Activated B cell treated with CpG ODN at 0.5 μM for 24 hours (primary cell): ENCODE measurements at regions not wholly inside any gene's neighbourhood (a gene's known extent, or its start where the extent isn't known, plus 50 kb on each side); places are given as distances from the start of the nearest gene placed in this dataset.

Source experiments
- ATAC-seq: fragments of 200-7000 bp; cut with Tn5 transposase; one replicate; pipeline ENCODE4 v1.10.0; 2021; ENCODE audit warnings: low read depth, mild to moderate bottlenecking, moderate library complexity
- CTCF ChIA-PET: fragments of 350-600 bp; sonication (Branson Sonifier 250); formaldehyde crosslinking; loops from one replicate; lab custom pipeline; 2021; ENCODE audit warnings: antibody characterized with exemption; lab: Charles Lee
- POLR2A ChIA-PET: fragments of 350-600 bp; sonication (Branson Sonifier 250); formaldehyde crosslinking; loops from one replicate; lab custom pipeline; 2021; ENCODE audit warnings: antibody characterized with exemption; lab: Charles Lee
- DNase-seq: peaks from one replicate; pipeline ENCODE4 v3.0.0; 2022
- H3K27ac Mint-ChIP-seq: one replicate; pipeline ENCODE4 v1.8.0; 2020; ENCODE audit warnings: mixed read lengths
- H3K27me3 Mint-ChIP-seq: one replicate; pipeline ENCODE4 v1.8.0; 2021; ENCODE audit warnings: mixed read lengths
- H3K36me3 Mint-ChIP-seq: one replicate; pipeline ENCODE4 v1.8.0; 2021; ENCODE audit warnings: low read depth, mixed read lengths
- H3K4me1 Mint-ChIP-seq: one replicate; pipeline ENCODE4 v1.8.0; 2021; ENCODE audit warnings: mixed read lengths
- H3K4me3 Mint-ChIP-seq: one replicate; pipeline ENCODE4 v1.8.0; 2020; ENCODE audit warnings: mild to moderate bottlenecking, mixed read lengths
- H3K9me3 Mint-ChIP-seq: one replicate; pipeline ENCODE4 v1.8.0; 2020; ENCODE audit warnings: mixed read lengths
- intact Hi-C: fragments of 100-400 bp; cut with micrococcal nuclease; formaldehyde crosslinking; loops from one replicate; pipeline ENCODE4 v1.15.1; 2024
- TF ChIP-seq, protein P1 (sequence below): fragments of 200-600 bp; IDR thresholded peaks from one replicate; pipeline ENCODE4 v1.8.0; 2022; ENCODE audit warnings: antibody characterized with exemption, mild to moderate bottlenecking

DNA sequence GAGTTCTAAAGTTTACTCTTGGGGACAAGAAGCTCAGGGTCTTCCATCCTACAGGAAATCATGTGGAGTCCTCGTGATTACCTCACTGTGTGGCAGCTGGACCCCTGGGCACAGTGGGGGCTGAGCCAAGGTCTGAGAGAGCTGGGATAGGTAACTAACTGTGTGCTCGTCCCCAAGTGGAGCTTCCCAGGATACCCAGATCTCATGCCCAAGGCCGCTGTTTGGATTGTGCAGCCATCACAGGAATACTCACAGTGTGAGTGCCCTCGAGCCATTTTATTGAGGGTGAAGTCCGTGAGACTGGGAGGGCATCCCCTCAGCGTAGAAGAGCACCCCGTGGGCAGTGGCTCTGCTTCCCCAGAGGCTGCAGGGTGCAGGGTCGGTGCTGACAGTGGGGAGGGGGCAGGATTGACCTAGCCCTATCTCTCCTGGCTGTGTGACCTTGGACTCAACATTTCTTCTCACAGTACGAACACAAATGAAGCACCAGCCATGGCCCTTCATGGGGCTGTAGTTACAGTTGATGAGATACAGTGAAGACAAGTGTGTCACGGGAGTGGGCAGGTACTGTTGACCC is 69.6 kb upstream of the LEP start:
- H3K4me3 Mint-ChIP-seq, result no peak overlapping the region
- H3K4me1 Mint-ChIP-seq, result peaks cover 34% of the 10 kb centered on the region
- no peak for DNase-seq
- TF ChIP-seq, protein P1, sequence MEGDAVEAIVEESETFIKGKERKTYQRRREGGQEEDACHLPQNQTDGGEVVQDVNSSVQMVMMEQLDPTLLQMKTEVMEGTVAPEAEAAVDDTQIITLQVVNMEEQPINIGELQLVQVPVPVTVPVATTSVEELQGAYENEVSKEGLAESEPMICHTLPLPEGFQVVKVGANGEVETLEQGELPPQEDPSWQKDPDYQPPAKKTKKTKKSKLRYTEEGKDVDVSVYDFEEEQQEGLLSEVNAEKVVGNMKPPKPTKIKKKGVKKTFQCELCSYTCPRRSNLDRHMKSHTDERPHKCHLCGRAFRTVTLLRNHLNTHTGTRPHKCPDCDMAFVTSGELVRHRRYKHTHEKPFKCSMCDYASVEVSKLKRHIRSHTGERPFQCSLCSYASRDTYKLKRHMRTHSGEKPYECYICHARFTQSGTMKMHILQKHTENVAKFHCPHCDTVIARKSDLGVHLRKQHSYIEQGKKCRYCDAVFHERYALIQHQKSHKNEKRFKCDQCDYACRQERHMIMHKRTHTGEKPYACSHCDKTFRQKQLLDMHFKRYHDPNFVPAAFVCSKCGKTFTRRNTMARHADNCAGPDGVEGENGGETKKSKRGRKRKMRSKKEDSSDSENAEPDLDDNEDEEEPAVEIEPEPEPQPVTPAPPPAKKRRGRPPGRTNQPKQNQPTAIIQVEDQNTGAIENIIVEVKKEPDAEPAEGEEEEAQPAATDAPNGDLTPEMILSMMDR, result no peak
- intact Hi-C loops, result no loop called here
- CTCF ChIA-PET, result interaction anchor here (0.9 kb wide), 1 partner anchor 38 kb away, joined by 4 read pairs; no protein-coding TSS in a partner anchor
- no peaks in the 10 kb centered on the region for H3K36me3 Mint-ChIP-seq
- H3K27me3 Mint-ChIP-seq, result peaks cover 26% of the 10 kb centered on the region
- ATAC-seq, result no peak
- no peaks in the 10 kb centered on the region for H3K9me3 Mint-ChIP-seq
- H3K27ac Mint-ChIP-seq, result no peak overlapping the region
- POLR2A ChIA-PET, result no interaction called here

GRCh38 chr7:128172151-128172550 is 68.9 kb upstream of the LEP start:
- intact Hi-C loops, result no loop called here
- Mint-ChIP-seq H3K27ac (no peak overlapping the region), H3K36me3 (no peaks in the 10 kb centered on the region), H3K4me1 (peaks cover 37% of the 10 kb centered on the region), H3K9me3 (no peaks in the 10 kb centered on the region), H3K27me3 (peaks cover 31% of the 10 kb centered on the region), H3K4me3 (no peak overlapping the region)
- DNase-seq, result no peak
- CTCF ChIA-PET, result interaction anchor here (0.9 to 1.2 kb wide), 2 partner anchors 11 to 37 kb away, joined by 3 to 4 read pairs; no protein-coding TSS in a partner anchor
- POLR2A ChIA-PET, result no interaction called here
- no peak for ATAC-seq
- TF ChIP-seq, protein P1, result no peak

DNA sequence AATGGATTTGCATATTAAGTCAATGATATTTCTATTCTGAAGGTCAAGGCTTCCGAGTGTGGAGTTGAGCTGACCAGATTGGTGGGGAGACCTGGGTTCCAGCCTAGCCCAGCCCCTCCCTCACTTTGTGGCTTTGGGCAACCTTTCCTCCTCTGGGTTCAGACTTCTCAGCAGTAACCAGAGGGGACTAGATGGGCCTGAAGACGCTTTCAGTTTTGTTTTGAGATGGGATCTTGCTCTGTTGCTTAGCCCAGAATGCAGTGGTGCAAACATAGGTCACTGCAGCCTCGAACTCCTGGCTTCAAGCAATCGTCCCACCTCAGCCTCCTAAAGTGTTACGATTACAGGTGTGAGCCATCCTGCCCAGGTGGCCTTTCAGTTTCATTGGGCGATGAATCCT is 68.1 kb upstream of the LEP start:
- H3K27me3 Mint-ChIP-seq, result peaks cover 36% of the 10 kb centered on the region
- ATAC-seq, result peak; percentile 49

GRCh38 chr7:128174386-128174785 is 66.7 kb upstream of the LEP start:
- intact Hi-C loops, result no loop called here
- TF ChIP-seq, protein P1, result no peak
- H3K4me3 Mint-ChIP-seq, result no peak overlapping the region
- peaks cover 26% of the 10 kb centered on the region for H3K27me3 Mint-ChIP-seq
- CTCF ChIA-PET, result interaction anchor here (0.9 kb wide), 1 partner anchor 34 kb away, joined by 4 read pairs; no protein-coding TSS in a partner anchor
- H3K36me3 Mint-ChIP-seq, result no peaks in the 10 kb centered on the region
- no peak overlapping the region for H3K27ac Mint-ChIP-seq
- ATAC-seq (no peak), DNase-seq (no peak)
- H3K9me3 Mint-ChIP-seq, result no peaks in the 10 kb centered on the region
- POLR2A ChIA-PET, result no interaction called here
- H3K4me1 Mint-ChIP-seq, result peaks cover 46% of the 10 kb centered on the region

More for the DNA sequence above, 68.1 kb upstream of the LEP start:
- H3K4me1 Mint-ChIP-seq, result peaks cover 42% of the 10 kb centered on the region
- no peaks in the 10 kb centered on the region for H3K9me3 Mint-ChIP-seq
- no peaks in the 10 kb centered on the region for H3K36me3 Mint-ChIP-seq
- H3K27ac Mint-ChIP-seq, result no peak overlapping the region
- POLR2A ChIA-PET, result no interaction called here
- CTCF ChIA-PET, result interaction anchor here (1.2 kb wide), 1 partner anchor 12 kb away, joined by 3 read pairs; no protein-coding TSS in a partner anchor
- TF ChIP-seq, protein P1, result no peak
- no peak for DNase-seq
- intact Hi-C loops, result no loop called here
- no peak overlapping the region for H3K4me3 Mint-ChIP-seq

- ChIA-PET POLR2A (no interaction called here), CTCF (no interaction called here)
- no peak for DNase-seq
- Mint-ChIP-seq H3K36me3 (no peaks in the 10 kb centered on the region), H3K4me1 (peaks cover 56% of the 10 kb centered on the region), H3K27me3 (peaks cover 29% of the 10 kb centered on the region), H3K27ac (peak overlapping the region; percentile 21), H3K4me3 (no peak overlapping the region), H3K9me3 (no peaks in the 10 kb centered on the region)
- TF ChIP-seq, protein P1, result no peak
- intact Hi-C loops, result no loop called here
- ATAC-seq, result no peak
These were observed 64.4 kb upstream of the LEP start for GRCh38 chr7:128176696-128177095.
